ENCODE measurements at regions not wholly inside any gene's neighbourhood (a gene's known extent, or its start where the extent isn't known, plus 50 kb on each side); places are given as distances from the start of the nearest gene placed in this dataset.

- TF ChIP-seq TRIM25 (IDR thresholded peaks at IDR 0.05; ENCODE audit: borderline replicate concordance) (no peak), ZNF311 (CRISPR knock-in tag; IDR thresholded peaks at IDR 0.05) (no peak), THAP12 (CRISPR knock-in tag; IDR thresholded peaks at IDR 0.05) (no peak), ZNF778 (CRISPR knock-in tag; IDR thresholded peaks at IDR 0.05) (no peak), KDM1A (IDR thresholded peaks at IDR 0.05) (no peak), MIER1 (IDR thresholded peaks at IDR 0.05; ENCODE audit: low read depth) (no peak), ZNF224 (CRISPR knock-in tag; IDR thresholded peaks at IDR 0.05) (no peak), ZNF696 (CRISPR knock-in tag; conservative IDR thresholded peaks at IDR 0.05) (no peak), ZNF644 (tag; IDR thresholded peaks at IDR 0.05; ENCODE audit: low read depth) (no peak), ZNF717 (CRISPR knock-in tag; IDR thresholded peaks at IDR 0.05) (no peak), ELK1 (CRISPR knock-in tag; IDR thresholded peaks at IDR 0.05) (no peak), MAFG (tag; conservative IDR thresholded peaks at IDR 0.05) (no peak), TCF7L2 (IDR thresholded peaks at IDR 0.05; ENCODE audit: low read depth, low read length) (no peak), KHSRP (IDR thresholded peaks at IDR 0.05) (no peak), TAF9B (IDR thresholded peaks at IDR 0.05; ENCODE audit: partially characterized antibody) (no peak), PCBP2 (IDR thresholded peaks at IDR 0.05; ENCODE audit: low read depth, low read length, poor library complexity, severe bottlenecking) (no peak)
Observed at GRCh38 chrX:39772057-39772832, 325.5 kb downstream of the BCOR start (continued).
